Middle frontal gyrus (tissue), 1 donor: ENCODE measurements at regions not wholly inside any gene's neighbourhood (a gene's known extent, or its start where the extent isn't known, plus 50 kb on each side); places are given as distances from the start of the nearest gene placed in this dataset.

Experiments
- DNase-seq: peaks from one replicate; pipeline ENCODE4 v3.0.0-alpha.2; 2015; ENCODE audit warnings: low spot score; ENCODE audit errors: extremely low spot score

DNA sequence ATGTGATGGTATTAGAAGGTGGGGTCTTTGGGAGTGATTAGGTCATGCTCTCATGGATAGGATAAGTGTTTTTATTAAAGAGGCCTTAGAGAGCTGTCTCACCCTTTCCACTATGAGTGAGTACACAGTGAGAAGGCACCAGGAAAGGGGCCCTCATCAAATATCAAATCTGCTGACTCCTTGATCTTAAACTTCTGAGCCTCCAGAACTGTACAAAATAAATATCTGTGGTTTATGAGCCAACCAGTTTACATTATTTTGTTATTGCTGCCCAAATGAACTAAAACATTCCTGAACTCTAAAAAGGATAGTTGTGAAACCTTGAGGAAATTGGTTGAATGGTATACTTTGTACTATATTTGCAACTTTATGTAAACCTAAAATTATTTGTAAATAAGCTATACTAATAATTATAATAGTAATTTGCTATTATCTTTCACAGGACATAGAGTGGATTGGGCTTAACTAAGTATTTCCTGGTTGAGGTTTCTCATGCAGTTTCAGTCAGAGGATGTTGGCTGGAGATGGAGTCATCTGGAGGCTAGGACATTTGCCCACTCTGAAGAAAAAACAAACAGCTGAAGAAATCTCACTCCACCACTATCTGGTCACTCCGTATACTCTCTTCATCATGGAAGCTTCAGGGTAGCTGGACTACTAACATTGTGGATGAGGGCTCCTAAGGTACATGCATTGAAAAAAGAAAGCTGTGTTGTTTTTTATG, 1068.6 kb upstream of the CADM2 start:
- DNase-seq, result no peak

DNA sequence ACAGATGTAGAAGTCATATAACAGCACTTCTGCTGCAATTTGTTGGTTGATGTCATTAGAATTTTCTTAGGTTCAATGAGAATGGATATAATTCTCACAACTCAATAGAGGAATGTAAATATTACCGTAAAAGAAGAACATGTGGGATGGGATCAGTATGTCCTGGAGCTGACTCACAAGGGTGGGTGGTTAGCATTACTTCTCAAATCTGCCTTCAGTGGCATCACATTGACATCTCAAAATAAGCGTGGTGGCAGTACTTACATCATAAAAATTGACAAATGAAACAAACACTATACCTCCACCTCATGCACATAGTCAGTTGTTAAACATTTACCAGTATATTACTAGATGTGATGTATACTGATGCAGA, 1068.0 kb upstream of the CADM2 start:
- no peak for DNase-seq

DNA sequence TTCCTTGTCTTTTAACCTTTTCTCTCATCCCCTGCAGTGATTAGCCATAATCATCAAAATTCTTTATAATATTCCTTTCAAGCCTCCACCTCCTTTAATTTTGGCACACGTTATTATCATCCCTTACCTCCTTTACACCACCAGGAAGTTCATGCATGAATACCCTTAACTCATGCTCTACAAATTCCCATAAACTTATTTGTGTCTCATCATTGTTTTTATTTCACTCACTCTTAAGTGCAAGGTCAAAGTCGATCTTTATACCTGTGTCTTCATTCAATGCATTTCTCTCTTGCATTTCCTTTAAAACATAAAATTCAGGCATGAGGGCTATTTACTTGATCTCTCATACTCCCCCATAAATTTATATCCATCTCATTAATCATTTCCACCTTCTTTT, 1064.6 kb upstream of the CADM2 start:
- no peak for DNase-seq

DNA sequence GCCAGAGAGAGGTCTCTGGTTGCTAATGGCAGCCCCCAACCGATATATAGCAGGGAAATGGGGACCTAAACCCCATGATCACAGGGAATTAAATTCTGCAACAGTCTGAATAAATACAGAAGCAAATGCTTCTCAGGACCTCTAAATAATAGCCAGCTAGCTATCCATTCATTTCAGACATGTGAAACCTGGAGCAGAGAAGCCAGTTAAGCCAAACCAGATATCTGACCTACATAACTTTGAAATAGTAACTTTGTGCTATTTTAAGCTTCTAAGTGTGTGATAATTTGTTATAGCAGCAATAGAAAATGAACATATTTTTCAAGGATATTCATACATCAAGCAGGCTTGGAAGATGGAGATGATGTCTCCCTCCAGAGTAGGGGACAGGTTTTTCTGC, 1062.9 kb upstream of the CADM2 start:
- DNase-seq, result no peak

DNA sequence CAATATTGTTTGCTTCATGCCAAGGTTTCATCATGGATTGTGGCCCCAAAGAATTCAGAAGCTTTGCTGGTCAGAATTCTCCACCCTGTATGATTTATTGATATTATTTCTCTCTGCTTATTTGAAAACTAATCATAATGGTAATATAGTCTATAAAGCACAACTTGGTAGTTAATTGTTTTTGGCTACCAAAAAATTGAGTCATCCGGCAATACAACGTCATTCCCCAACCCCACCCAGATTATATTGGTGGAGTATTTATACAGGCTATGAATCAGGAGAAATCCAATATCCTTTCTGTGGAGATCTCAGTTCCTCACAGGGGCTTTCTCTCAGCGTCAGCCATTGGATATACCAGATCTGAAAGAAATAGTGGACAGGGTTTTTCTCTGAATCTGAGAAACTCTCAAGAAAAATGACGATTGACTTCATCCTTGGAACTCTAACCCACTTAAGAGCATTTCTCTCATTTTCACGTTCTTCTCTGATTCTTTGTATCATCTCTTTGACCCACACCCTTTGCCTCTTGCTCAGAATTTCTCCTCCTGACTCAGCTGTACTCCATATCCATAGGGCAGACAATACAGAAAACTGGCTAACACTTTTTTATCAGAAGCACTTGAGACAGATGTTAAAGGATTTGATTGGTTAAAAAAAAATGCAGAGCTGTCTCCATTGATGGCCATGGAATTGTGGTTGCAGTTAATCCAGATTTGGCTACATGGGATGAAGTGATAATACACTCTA, 1055.8 kb upstream of the CADM2 start:
- DNase-seq, result no peak

DNA sequence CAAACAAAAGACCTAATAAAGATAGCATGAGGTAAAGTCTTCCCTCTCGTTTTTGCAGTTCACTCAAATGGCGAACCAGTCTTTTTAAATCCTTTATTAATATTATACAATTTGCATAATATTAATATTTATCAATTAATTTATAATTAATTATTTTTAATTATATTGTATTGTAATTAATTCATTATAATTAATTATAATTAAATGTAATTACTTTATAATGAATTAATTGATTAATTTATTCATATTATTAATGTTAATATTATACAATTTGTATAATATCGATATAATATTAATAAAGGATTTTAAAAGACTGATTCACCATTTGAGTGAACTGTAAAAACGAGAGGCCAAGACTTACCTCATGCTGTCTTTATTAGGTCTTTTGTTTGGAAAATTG, 1045.4 kb upstream of the CADM2 start:
- DNase-seq, result no peak

DNA sequence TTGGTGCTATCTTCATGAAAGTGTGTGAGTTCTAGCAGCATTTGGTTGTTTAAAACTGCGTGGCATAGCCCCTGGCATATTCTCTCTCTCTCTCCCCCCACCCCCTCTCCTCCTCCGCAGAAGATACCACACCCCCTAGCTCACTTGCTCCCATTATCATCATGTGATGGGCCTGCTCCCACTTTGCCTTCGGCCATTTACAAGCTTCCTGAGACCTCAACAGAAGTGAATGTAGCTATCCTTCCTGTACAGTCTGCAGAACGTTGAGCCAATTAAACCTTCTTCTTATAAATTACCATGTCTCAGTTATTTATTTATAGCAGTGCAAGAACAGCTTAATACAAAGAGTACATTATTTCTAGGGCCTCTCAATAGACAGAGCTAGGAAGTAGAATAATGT, 1032.5 kb upstream of the CADM2 start:
- DNase-seq, result no peak

DNA sequence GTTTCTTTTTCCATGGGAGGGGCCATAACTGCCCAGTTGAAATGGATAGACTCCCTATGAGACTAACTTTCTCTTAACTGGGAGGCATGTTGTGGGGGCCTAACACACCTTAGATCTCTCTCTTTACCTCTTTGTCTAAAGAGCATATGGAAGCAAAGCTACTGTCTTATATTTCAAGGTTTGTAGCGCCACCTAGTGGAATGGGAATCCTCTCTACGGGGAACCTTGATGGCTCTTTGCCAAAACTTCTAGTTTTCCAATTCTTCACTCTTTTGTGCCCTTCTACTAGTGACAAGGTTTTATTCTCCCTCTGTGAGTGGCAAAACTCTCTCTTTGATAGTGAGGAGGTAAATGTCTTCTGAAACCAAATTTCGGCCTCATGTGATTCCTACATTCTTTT, 1030.4 kb upstream of the CADM2 start:
- DNase-seq, result no peak

DNA sequence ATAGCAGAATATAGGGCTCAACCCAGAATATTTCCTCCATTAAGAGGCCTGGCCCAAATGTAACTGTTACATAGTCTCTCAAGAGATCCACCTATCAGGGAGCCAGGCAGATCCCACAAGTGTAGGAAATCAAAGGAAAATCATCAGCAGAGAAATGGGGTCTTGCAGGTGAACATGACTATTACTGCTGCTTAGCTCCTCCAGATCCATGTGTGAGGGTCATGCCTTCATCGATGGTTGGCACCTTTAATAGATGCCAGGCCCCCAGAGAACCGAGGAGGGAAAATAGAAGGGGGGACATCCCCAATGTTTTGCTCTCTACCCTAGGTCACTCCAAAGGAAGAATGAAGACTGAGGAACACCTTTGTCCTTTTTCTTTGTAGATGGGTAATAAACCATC, 1029.9 kb upstream of the CADM2 start:
- no peak for DNase-seq

DNA sequence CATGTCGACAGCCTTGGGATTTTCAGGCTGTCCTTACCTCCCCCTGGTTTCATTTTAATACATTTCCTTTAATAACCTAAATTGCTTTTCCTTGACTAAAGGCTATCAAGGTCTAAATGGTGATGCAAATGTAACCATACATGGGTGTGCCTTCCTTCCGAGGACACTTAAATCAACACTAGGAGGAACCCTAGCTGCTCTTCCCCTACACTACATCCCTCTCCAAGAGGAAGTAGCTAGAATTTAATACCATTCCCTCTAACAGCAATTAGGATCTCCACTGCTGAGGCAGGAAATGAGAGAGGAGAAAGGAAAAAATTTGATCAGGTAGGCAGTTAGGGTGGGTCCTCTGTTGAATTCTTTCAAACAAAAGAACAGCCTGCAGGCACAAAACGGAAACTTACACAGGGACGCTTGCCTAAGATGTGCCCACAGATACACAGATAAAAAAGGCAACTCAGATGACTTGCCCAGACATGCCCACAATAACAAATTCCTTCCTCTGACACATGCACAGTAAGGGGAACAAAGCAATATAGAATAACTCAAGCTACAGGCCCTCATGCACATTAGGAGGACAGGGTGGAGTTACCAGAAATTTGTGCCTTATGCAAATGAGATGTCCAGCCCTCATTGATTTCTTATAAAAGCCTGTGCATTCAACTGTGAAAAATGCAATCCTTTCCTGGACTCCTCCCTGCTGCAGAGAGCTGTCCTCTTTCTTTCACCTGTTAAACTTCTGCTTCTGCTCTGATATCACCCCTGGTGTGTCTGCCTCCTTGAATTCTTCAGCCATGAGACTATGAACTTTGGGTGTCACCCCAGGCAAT, 1024.4 kb upstream of the CADM2 start:
- no peak for DNase-seq

DNA sequence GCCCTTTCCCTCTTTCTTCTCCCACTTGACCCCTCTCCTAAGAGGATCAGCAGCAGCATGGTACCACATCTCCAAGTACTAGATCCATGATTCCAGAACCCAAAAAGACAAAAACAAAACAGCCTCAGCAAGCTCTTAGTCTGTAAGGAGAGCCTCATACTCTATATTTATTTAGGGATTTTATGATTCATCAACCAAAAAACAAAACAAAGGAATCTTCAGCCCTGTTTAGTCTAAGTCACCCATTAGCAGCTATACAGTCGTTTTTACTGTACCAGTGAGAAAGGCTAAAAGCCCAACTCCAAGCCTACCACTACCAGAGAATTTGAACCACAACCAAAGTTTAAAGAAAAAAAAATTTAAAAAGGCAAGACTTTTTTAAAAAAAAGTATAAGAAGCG, 1020.3 kb upstream of the CADM2 start:
- no peak for DNase-seq

DNA sequence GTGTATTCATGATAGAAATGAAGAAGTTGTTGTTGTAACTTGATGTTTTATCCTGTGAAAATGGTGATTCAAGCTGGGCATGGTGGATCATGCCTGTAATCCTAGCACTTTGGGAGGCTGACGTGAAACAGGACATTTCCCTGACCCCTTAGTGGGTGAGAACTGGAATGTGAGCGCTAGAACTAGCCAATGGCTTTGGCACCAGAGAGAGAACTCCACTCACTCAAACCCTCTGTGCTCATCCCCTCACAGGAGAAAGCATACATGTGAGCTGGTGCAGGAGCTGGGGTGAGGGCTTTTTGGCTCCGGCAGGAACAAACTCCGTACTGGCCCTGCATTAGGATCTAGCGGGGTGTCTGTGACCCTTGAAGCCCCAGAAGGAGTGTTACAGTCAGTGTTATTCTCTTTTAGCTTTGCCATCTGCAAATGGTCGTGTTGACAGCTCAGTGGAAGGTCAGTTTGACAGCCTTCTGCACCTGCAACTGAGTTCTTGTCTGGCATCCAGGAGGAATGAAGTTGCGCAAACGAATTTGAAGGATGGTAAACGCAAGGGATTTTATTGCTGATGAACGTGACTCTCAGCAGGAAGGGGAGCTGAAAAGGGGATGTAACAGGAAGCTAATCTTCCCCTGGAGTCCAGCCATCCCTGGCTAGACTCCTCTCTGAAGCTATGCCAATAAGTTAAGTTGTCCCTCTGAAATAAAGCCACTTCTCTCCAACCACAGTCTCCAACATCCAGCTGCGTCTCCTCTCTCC, 1016.6 kb upstream of the CADM2 start:
- DNase-seq, result no peak

DNA sequence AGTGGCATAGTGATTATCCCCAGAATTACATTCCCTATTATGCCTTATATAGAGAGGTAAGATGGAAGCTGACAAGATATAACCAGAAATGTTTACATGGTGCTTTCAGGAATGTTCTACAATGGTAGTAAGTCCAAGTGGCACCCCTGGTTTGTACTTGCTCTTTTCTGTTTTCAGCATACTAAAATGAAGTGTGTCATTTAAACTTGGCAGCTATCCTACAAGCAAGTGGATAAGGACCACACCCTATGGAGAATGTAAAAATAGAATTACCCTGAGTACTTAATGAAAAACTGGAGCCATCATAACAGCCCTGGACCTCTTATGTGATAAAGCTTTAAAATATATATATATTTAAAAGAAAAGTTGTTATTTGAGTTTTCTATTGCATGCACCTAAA, 1012.7 kb upstream of the CADM2 start:
- no peak for DNase-seq

DNA sequence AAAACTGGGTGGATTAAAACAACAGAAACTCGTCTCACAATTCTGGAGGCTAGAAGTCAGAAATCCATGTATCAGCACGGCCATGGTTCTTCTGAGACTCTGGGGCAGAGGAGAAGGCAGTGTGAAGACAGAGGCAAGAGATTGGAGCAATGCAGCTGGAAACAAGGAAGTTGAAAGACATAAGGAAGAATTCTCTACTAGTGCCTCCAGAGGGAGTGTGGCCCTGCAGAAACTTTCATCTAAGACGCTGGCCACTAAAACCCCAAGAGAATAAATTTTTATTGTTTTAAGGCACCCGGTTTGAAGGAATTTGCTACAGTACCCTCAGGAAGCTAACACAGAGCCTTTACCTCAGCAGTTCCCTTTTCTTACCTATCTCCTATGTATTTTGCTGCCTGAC, 1012.2 kb upstream of the CADM2 start:
- no peak for DNase-seq

DNA sequence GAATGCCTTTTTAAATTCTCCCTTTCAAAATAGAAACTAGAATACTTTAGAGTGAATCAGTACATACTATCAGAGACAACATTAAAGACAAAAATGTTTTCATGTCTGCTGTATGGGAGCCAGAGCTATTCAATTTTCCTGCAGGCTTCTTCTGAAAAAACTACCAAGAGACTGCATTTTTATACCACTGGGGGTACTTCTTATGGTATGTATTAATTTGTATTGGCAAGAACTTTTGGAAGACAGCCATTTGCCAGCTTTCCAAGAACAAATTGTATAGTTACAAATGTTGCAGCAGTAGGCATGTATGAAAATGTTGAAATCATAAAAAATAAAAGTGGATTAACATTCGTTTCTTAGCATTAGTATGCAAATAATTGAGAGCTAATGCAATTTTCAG, 1010.0 kb upstream of the CADM2 start:
- no peak for DNase-seq

DNA sequence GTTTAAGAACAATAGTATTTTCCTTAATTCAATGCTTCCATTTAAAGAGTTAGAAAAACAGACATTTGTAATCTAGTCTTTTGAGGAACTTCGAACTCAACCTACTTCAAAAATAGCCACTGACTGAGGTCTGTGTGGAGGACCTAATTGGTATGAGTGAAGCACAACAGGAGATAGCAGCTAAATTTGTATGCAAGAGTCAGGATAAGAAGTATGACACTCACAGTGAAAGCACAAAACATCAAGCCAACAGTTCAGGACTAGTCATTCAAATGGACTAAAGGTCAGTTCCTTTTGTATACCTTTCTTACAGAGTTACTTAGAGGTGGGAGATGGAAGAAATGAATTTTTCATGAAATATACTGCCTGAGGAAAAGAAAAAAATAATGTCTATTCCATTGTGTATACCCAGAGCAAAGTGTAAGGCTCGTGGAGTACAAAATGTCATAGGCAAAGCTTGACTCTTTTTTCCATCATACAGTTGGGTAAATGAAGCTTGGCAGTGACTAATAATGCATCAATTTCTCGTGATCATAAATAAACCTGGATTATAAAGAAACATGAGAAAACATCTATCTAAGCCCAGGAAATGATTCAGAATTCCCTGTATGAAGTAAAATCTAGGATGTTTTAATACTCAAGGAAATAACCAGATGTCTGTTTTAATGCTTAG, 1005.2 kb upstream of the CADM2 start:
- no peak for DNase-seq

DNA sequence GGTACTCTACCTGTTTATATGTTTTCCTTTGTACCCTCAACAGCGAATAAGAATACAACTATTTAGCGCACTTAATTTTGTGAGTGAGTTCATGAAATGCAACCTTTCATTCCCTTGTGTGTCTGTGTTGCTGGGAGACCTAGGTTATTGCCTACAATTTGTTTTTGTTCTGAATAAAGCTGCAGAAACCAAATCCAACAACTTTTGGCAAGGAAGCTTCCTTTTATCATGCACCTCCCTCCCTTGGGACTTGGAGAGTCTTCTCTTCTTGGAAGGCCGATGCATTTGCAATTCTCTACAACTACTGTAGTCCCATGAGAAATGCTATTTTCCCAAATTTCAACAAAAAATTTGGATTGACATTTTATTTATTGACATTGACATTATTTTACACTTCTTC, 1002.4 kb upstream of the CADM2 start:
- no peak for DNase-seq

DNA sequence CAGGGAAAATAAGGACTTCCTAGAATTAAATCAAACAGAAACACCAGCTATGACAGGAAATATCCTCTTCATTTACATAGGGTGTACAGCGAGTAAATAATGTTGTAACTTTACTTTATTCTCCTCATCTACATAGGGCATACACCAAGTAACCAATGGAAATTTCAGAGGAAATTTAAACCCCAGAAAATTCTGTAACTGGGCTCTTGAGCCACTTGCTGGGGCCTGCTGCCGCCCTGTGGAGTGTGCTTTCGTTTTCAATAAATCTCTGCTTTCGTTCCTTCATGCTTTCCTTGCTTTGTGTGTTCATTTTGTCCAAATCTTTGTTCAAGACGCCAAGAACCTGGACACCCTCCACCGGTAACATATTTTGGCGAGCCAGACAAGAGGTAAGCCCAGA, 990.4 kb upstream of the CADM2 start:
- DNase-seq, result no peak

DNA sequence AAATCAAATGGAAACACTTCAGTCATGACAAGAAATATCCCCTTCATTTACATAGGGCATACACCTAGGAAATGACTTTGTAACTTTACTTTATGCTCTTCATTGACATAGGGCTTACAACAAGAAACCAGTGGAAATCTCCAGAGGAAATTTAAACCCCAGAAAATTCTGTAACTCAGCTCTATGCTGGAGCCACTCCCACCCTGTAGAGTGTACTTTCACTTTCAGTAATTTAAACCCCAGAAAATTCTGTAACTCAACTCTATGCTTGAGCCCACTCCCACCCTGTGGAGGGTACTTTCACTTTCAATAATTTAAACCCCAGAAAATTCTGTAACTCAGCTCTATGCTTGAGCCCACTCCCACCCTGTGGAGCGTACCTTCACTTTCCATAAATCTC, 987.1 kb upstream of the CADM2 start:
- no peak for DNase-seq

DNA sequence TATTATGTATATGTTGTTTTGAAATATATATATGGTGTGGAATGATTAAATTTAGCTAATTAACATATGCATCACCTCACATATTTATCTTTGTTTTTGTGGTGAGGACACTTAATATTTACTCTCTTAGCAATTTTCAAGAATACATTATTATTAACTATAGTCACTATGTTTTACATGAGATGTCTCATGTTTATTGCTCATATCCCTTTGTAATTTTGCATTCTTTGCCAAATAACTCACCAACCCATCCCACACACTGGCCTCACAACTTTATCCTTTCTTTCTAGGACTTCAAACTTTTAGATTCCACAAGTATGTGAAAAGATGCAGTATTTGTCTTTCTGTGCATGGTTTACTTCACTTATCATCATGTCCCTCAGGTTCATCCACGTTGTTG, 950.2 kb upstream of the CADM2 start:
- DNase-seq, result no peak

DNA sequence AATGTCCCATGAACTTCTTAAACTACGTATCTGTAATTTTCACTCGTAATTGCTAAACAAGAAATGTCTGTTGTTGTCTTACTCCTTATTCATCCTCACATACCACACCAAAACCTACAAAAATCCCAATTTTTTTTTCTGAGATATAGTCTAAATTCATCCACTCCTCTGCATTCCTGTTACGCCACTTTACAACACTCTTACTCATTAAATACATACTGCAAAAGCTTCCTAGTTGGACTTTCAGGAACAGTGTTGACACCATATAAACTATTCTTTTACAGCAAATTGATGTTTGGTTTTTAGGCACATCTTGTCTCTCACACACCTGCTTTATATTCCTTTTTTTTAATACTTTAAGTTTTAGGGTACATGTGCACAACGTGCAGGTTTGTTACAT, 934.9 kb upstream of the CADM2 start:
- no peak for DNase-seq
